H9 (cell line): ENCODE measurements at regions not wholly inside any gene's neighbourhood (a gene's known extent, or its start where the extent isn't known, plus 50 kb on each side); places are given as distances from the start of the nearest gene placed in this dataset.
"Not testable (repeated sequence)": the region's sequence is repeated elsewhere in the genome, so short reads cannot be mapped to it uniquely, and the experiment has no call there.

Experiments
- DNase-seq: peaks from one replicate; pipeline ENCODE4 v3.0.0-alpha.2; 2017
- H2AFZ ChIP-seq: one replicate; pipeline ENCODE4 v1.6.1; 2013; ENCODE audit warnings: mild to moderate bottlenecking, low read length, control low read depth, moderate library complexity
- H2AK5ac ChIP-seq: 2 replicates; pipeline ENCODE4 v1.6.1; 2013; ENCODE audit warnings: low read length, control low read depth, mixed read lengths; ENCODE audit not compliant: insufficient read length
- H2BK120ac ChIP-seq: one replicate; pipeline ENCODE4 v1.6.1; 2013; ENCODE audit warnings: low read depth, mild to moderate bottlenecking, low read length, control low read depth, inconsistent platforms; ENCODE audit not compliant: poor library complexity, severe bottlenecking
- H2BK12ac ChIP-seq: 2 replicates; pipeline ENCODE4 v1.6.1; 2013; ENCODE audit warnings: low read length, control low read depth, mixed read lengths, low read depth; ENCODE audit not compliant: insufficient read length
- H2BK15ac ChIP-seq: 2 replicates; pipeline ENCODE4 v1.6.1; 2013; ENCODE audit warnings: low read depth, low read length, control low read depth
- H2BK20ac ChIP-seq: one replicate; pipeline ENCODE4 v1.6.1; 2013; ENCODE audit warnings: low read depth, mild to moderate bottlenecking, low read length, control low read depth, inconsistent platforms; ENCODE audit not compliant: poor library complexity, severe bottlenecking
- H2BK5ac ChIP-seq: 2 replicates; pipeline ENCODE4 v1.6.1; 2013; ENCODE audit warnings: low read length, control low read depth, mixed read lengths; ENCODE audit not compliant: insufficient read length
- H3K14ac ChIP-seq: 2 replicates; pipeline ENCODE4 v1.6.1; 2013; ENCODE audit warnings: low read length, control low read depth; ENCODE audit not compliant: insufficient read depth
- H3K18ac ChIP-seq: 2 replicates; pipeline ENCODE4 v1.6.1; 2013; ENCODE audit warnings: low read depth, mild to moderate bottlenecking, mixed read lengths, low read length, control low read depth; ENCODE audit not compliant: insufficient read length
- H3K23ac ChIP-seq: 2 replicates; pipeline ENCODE4 v1.6.1; 2013; ENCODE audit warnings: low read length, control low read depth, mixed read lengths, low read depth; ENCODE audit not compliant: insufficient read length
- H3K23me2 ChIP-seq: 2 replicates; pipeline ENCODE4 v1.6.1; 2013; ENCODE audit warnings: low read depth, mild to moderate bottlenecking, mixed read lengths, low read length, control low read depth; ENCODE audit not compliant: insufficient read length, poor library complexity, severe bottlenecking
- H3K27ac ChIP-seq: 2 replicates; pipeline ENCODE4 v1.5.1; 2013; ENCODE audit warnings: low read length, control low read depth, mixed read lengths, low read depth; ENCODE audit not compliant: insufficient read length
- H3K27me3 ChIP-seq: 2 replicates; pipeline ENCODE4 v1.6.1; 2013; ENCODE audit warnings: low read length, control low read depth, inconsistent platforms; ENCODE audit not compliant: insufficient read depth
- H3K4ac ChIP-seq: 2 replicates; pipeline ENCODE4 v1.6.1; 2013; ENCODE audit warnings: low read depth, mild to moderate bottlenecking, control low read depth, inconsistent platforms, low read length, moderate library complexity
- H3K4me1 ChIP-seq: 2 replicates; pipeline ENCODE4 v1.6.1; 2013; ENCODE audit warnings: low read length, control low read depth, inconsistent platforms; ENCODE audit not compliant: insufficient read depth
- H3K4me2 ChIP-seq: 2 replicates; pipeline ENCODE4 v1.6.1; 2013; ENCODE audit warnings: low read length, control low read depth, mixed read lengths; ENCODE audit not compliant: insufficient read length, insufficient read depth
- H3K56ac ChIP-seq: 2 replicates; pipeline ENCODE4 v1.6.1; 2013; ENCODE audit warnings: low read depth, mild to moderate bottlenecking, mixed read lengths, low read length, control low read depth; ENCODE audit not compliant: insufficient read length
- H3K79me1 ChIP-seq: 2 replicates; pipeline ENCODE4 v1.6.1; 2013; ENCODE audit warnings: low read depth, mild to moderate bottlenecking, moderate library complexity, low read length, control low read depth, inconsistent platforms; ENCODE audit not compliant: insufficient read depth, poor library complexity, severe bottlenecking
- H3K79me2 ChIP-seq: 2 replicates; pipeline ENCODE4 v1.6.1; 2013; ENCODE audit warnings: low read length, control low read depth, inconsistent platforms; ENCODE audit not compliant: insufficient read depth
- H3K9ac ChIP-seq: 2 replicates; pipeline ENCODE4 v1.6.1; 2013; ENCODE audit warnings: low read length, control low read depth, mixed read lengths; ENCODE audit not compliant: insufficient read length; ENCODE audit errors: extremely low read depth
- H3K9me3 ChIP-seq: one replicate; pipeline ENCODE4 v1.6.1; 2013; ENCODE audit warnings: low read depth, low read length, inconsistent platforms; ENCODE audit not compliant: control insufficient read depth
- H3T11ph ChIP-seq: one replicate; pipeline ENCODE4 v1.6.1; 2013; ENCODE audit warnings: mild to moderate bottlenecking, low read length, control low read depth, inconsistent platforms
- H4K20me1 ChIP-seq: one replicate; pipeline ENCODE4 v1.6.1; 2013; ENCODE audit not compliant: control insufficient read depth, insufficient read length, insufficient read depth
- H4K5ac ChIP-seq: 2 replicates; pipeline ENCODE4 v1.6.1; 2013; ENCODE audit warnings: low read depth, mild to moderate bottlenecking, mixed read lengths, low read length, control low read depth; ENCODE audit not compliant: insufficient read length
- H4K8ac ChIP-seq: replicated peaks from 2 replicates; pipeline ENCODE4 v1.6.1; 2013; ENCODE audit warnings: low read length, control low read depth, mixed read lengths, low read depth; ENCODE audit not compliant: insufficient read length
- H4K91ac ChIP-seq: 2 replicates; pipeline ENCODE4 v1.6.1; 2013; ENCODE audit warnings: low read depth, mild to moderate bottlenecking, moderate library complexity, mixed read lengths, low read length, control low read depth; ENCODE audit not compliant: insufficient read length
- H3K27ac Mint-ChIP-seq, 3 experiments: 2 replicates in 2 of 3; 3 replicates in 1 of 3; pipeline ENCODE4 v1.8.0; 2020 to 2021; ENCODE audit warnings: mixed read lengths in 3 of 3, mild to moderate bottlenecking in 1 of 3, moderate library complexity in 1 of 3
- H3K27me3 Mint-ChIP-seq: 2 replicates; pipeline ENCODE4 v1.8.0; 2021; ENCODE audit warnings: low read depth, mild to moderate bottlenecking, moderate library complexity, mixed read lengths
- H3K36me3 Mint-ChIP-seq, 3 experiments: 2 replicates in 2 of 3; 3 replicates in 1 of 3; pipeline ENCODE4 v1.8.0; 2020 to 2021; ENCODE audit warnings: low read depth in 3 of 3, mixed read lengths in 3 of 3; ENCODE audit not compliant: insufficient read depth in 1 of 3
- H3K4me1 Mint-ChIP-seq, 2 experiments: 2 replicates each; pipeline ENCODE4 v1.8.0; 2020; ENCODE audit warnings: mixed read lengths in 2 of 2
- H3K4me3 Mint-ChIP-seq, 2 experiments: 2 replicates in 1 of 2; 3 replicates in 1 of 2; pipeline ENCODE4 v1.8.0; 2020 to 2021; ENCODE audit warnings: mild to moderate bottlenecking in 2 of 2, mixed read lengths in 2 of 2, moderate library complexity in 1 of 2
- H3K9me3 Mint-ChIP-seq, 2 experiments: 2 replicates in 1 of 2; 3 replicates in 1 of 2; pipeline ENCODE4 v1.8.0; 2020; ENCODE audit warnings: mild to moderate bottlenecking in 2 of 2, mixed read lengths in 2 of 2, moderate library complexity in 1 of 2
- CTCF ChIP-seq: fragments of 200-600 bp; sonication (generic); conservative IDR thresholded peaks from 3 replicates; pipeline ENCODE4 v1.8.0; 2021; ENCODE audit warnings: antibody characterized with exemption, mild to moderate bottlenecking
- WGBS: extraction: QIAGEN DNeasy Blood & Tissue Kit; methylation state at CpG from one replicate; pipeline ENCODE4 v1.1.7; 2013; ENCODE audit warnings: missing lambda C conversion rate, low lambda C conversion rate, mixed read lengths; ENCODE audit not compliant: insufficient read length; ENCODE audit errors: extremely low coverage; 5-methylcytosine and 5-hydroxymethylcytosine counted together

- Histone ChIP-seq H3K4me1 (no peaks in the 10 kb centered on the region), H3T11ph (no peak overlapping the region), H2BK20ac (no peak overlapping the region), H3K9me3 (no peaks in the 10 kb centered on the region), H3K56ac (no peak overlapping the region), H3K4me2 (no peak overlapping the region), H2BK120ac (no peak overlapping the region), H2BK5ac (no peak overlapping the region), H3K9ac (no peak overlapping the region), H3K23ac (no peak overlapping the region), H3K4ac (no peak overlapping the region), H3K27me3 (no peaks in the 10 kb centered on the region), H2BK12ac (no peak overlapping the region), H3K14ac (no peak overlapping the region), H3K23me2 (no peaks in the 10 kb centered on the region), H4K91ac (no peak overlapping the region), H4K20me1 (no peaks in the 10 kb centered on the region), H4K8ac (no peak overlapping the region), H3K18ac (no peak overlapping the region), H2AFZ (no peak overlapping the region), H3K79me1 (no peaks in the 10 kb centered on the region), H4K5ac (no peak overlapping the region), H3K27ac (no peak overlapping the region), H3K79me2 (no peaks in the 10 kb centered on the region), H2BK15ac (no peak overlapping the region), H2AK5ac (no peak overlapping the region)
- no peak overlapping the region for H3K27ac Mint-ChIP-seq
- peaks cover 4 to 8% of the 10 kb centered on the region in 2 experiments; a peak in 3 of 4 replicates for H3K4me1 Mint-ChIP-seq
- H3K4me3 Mint-ChIP-seq = no peak overlapping the region
- no peaks in the 10 kb centered on the region for H3K27me3 Mint-ChIP-seq
- no peak for TF ChIP-seq CTCF
- DNase-seq = no peak
- no peaks in the 10 kb centered on the region; a peak in 1 of 7 replicates for H3K36me3 Mint-ChIP-seq
- H3K9me3 Mint-ChIP-seq = peaks cover 5 to 10% of the 10 kb centered on the region in 2 experiments; a peak in 3 of 5 replicates
These were observed 431.6 kb upstream of the LMCD1 start for GRCh38 chr3:8070011-8070410.

- H3K4ac ChIP-seq, H3K23me2 ChIP-seq, H3K27me3 ChIP-seq, H2AK5ac ChIP-seq, H3K23ac ChIP-seq, H3K36me3 Mint-ChIP-seq, H3K4me1 Mint-ChIP-seq, H3K27ac ChIP-seq, H3K18ac ChIP-seq, H3K4me3 Mint-ChIP-seq, H4K91ac ChIP-seq, DNase-seq, H3K56ac ChIP-seq, H3K4me1 ChIP-seq, H2BK20ac ChIP-seq, H3K79me2 ChIP-seq, H4K20me1 ChIP-seq, H4K8ac ChIP-seq, H3K9me3 Mint-ChIP-seq, H2BK15ac ChIP-seq, H3K79me1 ChIP-seq, H3K27me3 Mint-ChIP-seq, H3T11ph ChIP-seq, H2AFZ ChIP-seq, H2BK5ac ChIP-seq, H2BK120ac ChIP-seq, H2BK12ac ChIP-seq, H3K9ac ChIP-seq, H3K27ac Mint-ChIP-seq, H3K4me2 ChIP-seq, H4K5ac ChIP-seq, H3K9me3 ChIP-seq, H3K14ac ChIP-seq: not testable (repeated sequence)
- WGBS = no CpG with 5 or more reads among the region's 3 CpGs
These were observed 426.9 kb upstream of the LMCD1 start for GRCh38 chr3:8074740-8075139.
